Gastrocnemius medialis (tissue), 4 donors: ENCODE measurements at regions not wholly inside any gene's neighbourhood (a gene's known extent, or its start where the extent isn't known, plus 50 kb on each side); places are given as distances from the start of the nearest gene placed in this dataset.

Experiments
- POLR2A ChIP-seq, 2 donors: fragments of 450-650 bp; IDR thresholded peaks; one replicate each; pipeline ENCODE4 v1.6.1; 2017; ENCODE audit warnings: antibody characterized with exemption in 2 of 2, mild to moderate bottlenecking in 2 of 2, moderate library complexity in 2 of 2
- TF ChIP-seq, protein P1 (sequence below), 5 experiments: fragments of 450-650 bp in 3 of 5; fragments of 200-600 bp in 2 of 5; sonication (generic) in 2 of 5; IDR thresholded peaks in 4 of 5; conservative IDR thresholded peaks in 1 of 5; 1 replicate in 4 of 5; 2 replicates in 1 of 5; pipeline ENCODE4 v1.5.1; 2016 to 2019; ENCODE audit warnings: antibody characterized with exemption in 5 of 5, mild to moderate bottlenecking in 3 of 5, moderate library complexity in 3 of 5

DNA sequence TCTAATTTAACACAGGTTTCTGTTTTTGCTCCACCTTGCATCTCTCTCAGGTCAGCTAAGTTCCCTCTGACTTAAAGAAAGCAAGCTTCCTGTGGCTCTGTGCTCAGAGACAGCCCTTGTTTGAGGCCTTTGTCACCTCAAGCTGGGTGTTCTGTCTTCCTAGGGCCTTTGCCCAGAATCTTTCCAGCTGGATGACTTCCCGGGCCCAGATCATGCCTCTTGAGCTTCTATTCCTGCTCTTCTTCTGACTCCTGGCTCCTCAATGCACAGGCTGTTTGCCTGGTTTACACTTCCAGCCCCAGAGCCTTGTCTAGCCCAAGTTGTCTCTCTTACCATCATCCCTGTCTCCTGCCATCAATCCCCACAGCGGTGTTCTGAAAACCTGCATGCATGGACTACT, 300.6 kb downstream of the VPS13C start:
- TF ChIP-seq POLR2A (IDR thresholded peaks at IDR 0.05): no peak
- TF ChIP-seq, protein P1, sequence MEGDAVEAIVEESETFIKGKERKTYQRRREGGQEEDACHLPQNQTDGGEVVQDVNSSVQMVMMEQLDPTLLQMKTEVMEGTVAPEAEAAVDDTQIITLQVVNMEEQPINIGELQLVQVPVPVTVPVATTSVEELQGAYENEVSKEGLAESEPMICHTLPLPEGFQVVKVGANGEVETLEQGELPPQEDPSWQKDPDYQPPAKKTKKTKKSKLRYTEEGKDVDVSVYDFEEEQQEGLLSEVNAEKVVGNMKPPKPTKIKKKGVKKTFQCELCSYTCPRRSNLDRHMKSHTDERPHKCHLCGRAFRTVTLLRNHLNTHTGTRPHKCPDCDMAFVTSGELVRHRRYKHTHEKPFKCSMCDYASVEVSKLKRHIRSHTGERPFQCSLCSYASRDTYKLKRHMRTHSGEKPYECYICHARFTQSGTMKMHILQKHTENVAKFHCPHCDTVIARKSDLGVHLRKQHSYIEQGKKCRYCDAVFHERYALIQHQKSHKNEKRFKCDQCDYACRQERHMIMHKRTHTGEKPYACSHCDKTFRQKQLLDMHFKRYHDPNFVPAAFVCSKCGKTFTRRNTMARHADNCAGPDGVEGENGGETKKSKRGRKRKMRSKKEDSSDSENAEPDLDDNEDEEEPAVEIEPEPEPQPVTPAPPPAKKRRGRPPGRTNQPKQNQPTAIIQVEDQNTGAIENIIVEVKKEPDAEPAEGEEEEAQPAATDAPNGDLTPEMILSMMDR (IDR thresholded peaks at IDR 0.05 in 4 of 5, conservative IDR thresholded peaks at IDR 0.05 in 1 of 5): no peak
